Lower leg skin (tissue), 4 donors: ENCODE measurements at regions not wholly inside any gene's neighbourhood (a gene's known extent, or its start where the extent isn't known, plus 50 kb on each side); places are given as distances from the start of the nearest gene placed in this dataset.

Experiments
- DNase-seq, 2 donors: peaks; one replicate each; pipeline ENCODE4 v3.0.0-alpha.2; 2019; ENCODE audit warnings: low spot score in 2 of 2
- H3K4me3 ChIP-seq: fragments of 200-600 bp; sonication (generic); 2 replicates; pipeline ENCODE4 v1.5.1; 2017; ENCODE audit warnings: mild to moderate bottlenecking, low read depth; ENCODE audit not compliant: poor library complexity, severe bottlenecking
- CTCF ChIP-seq, 3 donors: fragments of 450-650 bp; IDR thresholded peaks; one replicate each; pipeline ENCODE4 v1.5.1; 2016; ENCODE audit warnings: antibody characterized with exemption in 3 of 3, mild to moderate bottlenecking in 3 of 3, moderate library complexity in 2 of 3
- POLR2A ChIP-seq, 2 donors: fragments of 450-650 bp; IDR thresholded peaks; one replicate each; pipeline ENCODE4 v1.6.1; 2016 to 2017; ENCODE audit warnings: antibody characterized with exemption in 2 of 2, mild to moderate bottlenecking in 1 of 2, moderate library complexity in 1 of 2
- WGBS, 2 donors: methylation state at CpG; one replicate each; pipeline ENCODE4 v1.1.5; 2018; 5-methylcytosine and 5-hydroxymethylcytosine counted together
- intact Hi-C: fragments of 100-400 bp; cut with DNase I; formaldehyde crosslinking; loops from one replicate; pipeline ENCODE4 v1.15.0; 2023; ENCODE audit warnings: low total_unique reads

GRCh38 chr13:83592095-83592494, 290.2 kb downstream of the SLITRK1 start:
- TF ChIP-seq POLR2A (IDR thresholded peaks at IDR 0.05) (no peak), CTCF (IDR thresholded peaks at IDR 0.05) (no peak)
- no peak for DNase-seq
- intact Hi-C loops: no loop called here
- no peak overlapping the region for H3K4me3 ChIP-seq

- WGBS, 2 donors: 82 to 88% methylated on average over 1 of the region's 1 CpG
- TF ChIP-seq CTCF (IDR thresholded peaks at IDR 0.05) (no peak), POLR2A (IDR thresholded peaks at IDR 0.05) (no peak)
- no peak for DNase-seq
- intact Hi-C loops: no loop called here
- no peak overlapping the region for H3K4me3 ChIP-seq
These were observed 292.5 kb downstream of the SLITRK1 start for GRCh38 chr13:83589814-83590213.

- intact Hi-C loops: no loop called here
- DNase-seq: no peak
- 93 to 94% methylated on average over 2 of the region's 2 CpGs for WGBS, 2 donors
- H3K4me3 ChIP-seq: no peak overlapping the region
- no peak for TF ChIP-seq POLR2A (IDR thresholded peaks at IDR 0.05)
- TF ChIP-seq CTCF (IDR thresholded peaks at IDR 0.05): no peak
These were observed 305.1 kb downstream of the SLITRK1 start for GRCh38 chr13:83577183-83577582.

GRCh38 chr13:83568019-83568418, 314.3 kb downstream of the SLITRK1 start:
- intact Hi-C loops: no loop called here
- 74 to 83% methylated on average over 3 of the region's 3 CpGs for WGBS, 2 donors

GRCh38 chr13:83563499-83563898, 318.8 kb downstream of the SLITRK1 start:
- no peak for DNase-seq
- intact Hi-C loops: no loop called here
- WGBS, 2 donors: 78 to 84% methylated on average over 5 of the region's 5 CpGs
- no peak overlapping the region for H3K4me3 ChIP-seq
- TF ChIP-seq POLR2A (IDR thresholded peaks at IDR 0.05) (no peak), CTCF (IDR thresholded peaks at IDR 0.05) (no peak)

More at GRCh38 chr13:83568019-83568418, 314.3 kb downstream of the SLITRK1 start:
- H3K4me3 ChIP-seq: no peak overlapping the region
- DNase-seq: no peak
- TF ChIP-seq POLR2A (IDR thresholded peaks at IDR 0.05) (no peak), CTCF (IDR thresholded peaks at IDR 0.05) (no peak)

- no peak overlapping the region for H3K4me3 ChIP-seq
- intact Hi-C loops: no loop called here
- TF ChIP-seq POLR2A (IDR thresholded peaks at IDR 0.05): no peak
- TF ChIP-seq CTCF (IDR thresholded peaks at IDR 0.05): no peak
- no peak for DNase-seq
- WGBS, 2 donors: 89 to 91% methylated on average over 2 of the region's 2 CpGs
These were observed 324.4 kb downstream of the SLITRK1 start for GRCh38 chr13:83557845-83558244.
